ENCODE measurements at regions not wholly inside any gene's neighbourhood (a gene's known extent, or its start where the extent isn't known, plus 50 kb on each side); places are given as distances from the start of the nearest gene placed in this dataset.

- TF ChIP-seq YY1 (IDR thresholded peaks at IDR 0.05; ENCODE audit: insufficient read depth, insufficient read length) = no peak
- TF ChIP-seq ZNF274 (IDR thresholded peaks at IDR 0.05; ENCODE audit: low read depth, low read length) = no peak
Observed at GRCh38 chr6:54473328-54473727, 165.1 kb downstream of the TINAG start.

Data from NT2/D1 (cell line).